ENCODE measurements at regions not wholly inside any gene's neighbourhood (a gene's known extent, or its start where the extent isn't known, plus 50 kb on each side); places are given as distances from the start of the nearest gene placed in this dataset.

DNA sequence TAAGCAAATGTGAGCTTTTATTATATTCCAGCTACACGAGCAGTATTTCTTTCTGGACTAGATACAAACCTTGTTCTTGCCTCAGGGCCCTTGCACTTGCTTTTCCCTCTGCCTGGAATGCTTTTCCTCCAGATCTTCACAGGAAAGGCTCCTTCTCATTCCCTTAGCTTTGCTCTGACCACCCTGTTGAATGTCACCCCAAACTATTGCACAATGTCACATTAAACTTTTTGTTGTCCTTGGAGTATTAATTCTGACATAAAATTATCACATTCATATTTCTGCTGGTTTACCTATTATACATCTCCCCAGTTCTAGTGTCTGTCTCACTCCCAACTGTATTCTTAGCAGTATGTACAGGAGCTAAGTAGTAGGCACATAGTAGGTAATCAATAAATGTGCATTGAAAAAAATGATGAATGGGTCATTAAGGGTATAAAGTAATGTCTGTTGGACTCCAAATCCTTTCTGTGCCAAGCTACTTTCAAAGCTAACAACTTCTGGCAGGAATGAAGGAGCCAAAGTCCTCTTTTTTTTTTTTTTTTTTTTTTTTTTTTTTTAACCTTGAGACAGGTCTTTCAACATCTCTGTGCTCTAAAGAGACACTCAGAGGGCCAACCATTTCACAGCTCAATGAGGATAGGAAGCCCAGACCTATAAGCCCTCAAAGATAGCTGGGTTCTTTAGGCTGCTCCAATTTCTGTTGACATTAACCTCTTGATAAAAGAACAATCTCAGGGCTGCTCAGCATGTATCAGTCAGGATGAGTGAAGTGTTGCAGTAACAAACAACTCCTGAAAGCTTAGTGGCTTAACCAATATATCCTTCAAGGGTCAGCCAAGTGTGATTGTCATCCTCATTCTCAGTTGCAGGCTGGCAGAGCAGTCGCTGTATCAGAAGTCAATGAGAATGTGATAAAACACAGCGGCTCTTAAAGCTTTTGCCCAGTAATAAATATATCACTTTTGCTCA lies 424.4 kb upstream of the TBX3 start:
- ATAC-seq (replicated peaks in 1 of 4) (no peak), DNase-seq (no peak)
- H3K9me3 Mint-ChIP-seq: peaks cover 0 to 11% (median 4%) of the 10 kb centered on the region in 3 donors
- no peaks in the 10 kb centered on the region for H3K9me3 ChIP-seq
- H3K4me3 ChIP-seq (ENCODE audit: control insufficient read depth in 1 of 2, extremely low read depth in 1 of 2, low read length in 1 of 2): no peak overlapping the region
- H3K27me3 Mint-ChIP-seq: no peaks in the 10 kb centered on the region
- H3K4me1 ChIP-seq (ENCODE audit: control insufficient read depth in 1 of 2, extremely low read depth in 1 of 2, insufficient read depth in 2 of 2, low read length in 2 of 2): no peaks in the 10 kb centered on the region
- H3K36me3 ChIP-seq (ENCODE audit: control insufficient read depth in 2 of 2, extremely low read depth in 1 of 2, insufficient read depth in 1 of 2, low read length in 1 of 2): no peaks in the 10 kb centered on the region
- 44% methylated on average over 1 of the region's 3 CpGs for WGBS (ENCODE audit: insufficient coverage)
- no peaks in the 10 kb centered on the region for H3K4me1 Mint-ChIP-seq
- POLR2A ChIA-PET: no interaction called here
- no peak overlapping the region for H3K27ac ChIP-seq (ENCODE audit: low read length)
- H3K27me3 ChIP-seq (replicated peaks in 1 of 2; ENCODE audit: control insufficient read depth in 2 of 2, extremely low read depth in 1 of 2, insufficient read depth in 2 of 2, low read length in 1 of 2): no peaks in the 10 kb centered on the region
- CTCF ChIA-PET: interaction anchor here in 1 of 2 donors (0.6 kb wide), 1 partner anchor 576 kb away, joined by 6 read pairs; no protein-coding TSS in a partner anchor
- no peak overlapping the region for H3K27ac Mint-ChIP-seq
- no peaks in the 10 kb centered on the region for H3K36me3 Mint-ChIP-seq
- no peak overlapping the region for H3K4me3 Mint-ChIP-seq

DNA sequence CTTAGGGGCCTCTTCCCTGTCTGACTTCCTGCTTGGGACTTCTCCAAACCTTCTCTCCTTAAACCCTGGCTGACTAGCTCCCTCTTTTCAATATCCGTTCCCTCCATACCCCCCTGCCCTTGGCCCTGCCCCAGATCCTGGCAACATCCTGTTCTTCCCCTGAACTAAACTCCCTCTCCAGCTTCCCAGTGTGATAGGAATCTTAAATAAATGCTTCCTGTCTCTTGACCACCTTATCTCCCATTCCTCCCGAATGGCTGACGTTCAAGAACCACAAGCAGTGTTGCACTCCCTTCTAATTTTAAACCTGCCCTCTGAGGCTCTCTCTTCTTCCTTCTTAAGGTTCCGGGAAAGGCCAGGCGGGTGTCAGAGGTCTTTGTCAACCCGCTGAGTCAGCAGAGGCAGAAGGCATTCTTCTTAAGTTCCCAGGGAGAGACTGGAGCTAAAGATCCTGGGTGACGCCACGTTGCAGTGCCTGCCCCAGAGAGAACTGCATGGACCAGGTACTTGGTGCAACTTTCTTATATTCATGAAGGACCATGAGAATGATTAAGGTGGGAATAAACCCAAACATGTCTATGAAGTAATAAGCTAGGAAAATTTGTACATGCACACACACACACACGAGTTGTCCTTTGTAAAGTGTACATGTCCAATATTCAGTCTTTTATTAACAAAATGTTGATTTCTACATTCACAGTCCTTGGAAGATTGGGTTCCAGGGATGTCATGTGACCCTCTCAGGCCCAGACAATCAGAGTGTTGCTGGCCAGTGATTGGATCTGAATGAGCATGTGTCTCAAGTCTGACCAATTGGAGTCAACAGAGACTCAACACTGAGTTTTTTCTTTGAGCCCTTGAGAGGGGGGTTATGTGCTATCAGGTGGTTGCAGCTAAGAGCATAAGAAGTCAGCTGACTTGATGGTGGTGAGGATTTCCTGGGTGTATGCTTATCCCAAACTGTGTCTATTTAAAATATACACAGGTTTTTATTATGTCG lies 420.2 kb upstream of the TBX3 start:
- no peaks in the 10 kb centered on the region for H3K27me3 ChIP-seq (replicated peaks in 1 of 2; ENCODE audit: control insufficient read depth in 2 of 2, extremely low read depth in 1 of 2, insufficient read depth in 2 of 2, low read length in 1 of 2)
- no peaks in the 10 kb centered on the region for H3K4me1 Mint-ChIP-seq
- peaks cover 5 to 21% (median 7%) of the 10 kb centered on the region in 3 donors for H3K9me3 Mint-ChIP-seq
- no peaks in the 10 kb centered on the region for H3K4me1 ChIP-seq (ENCODE audit: control insufficient read depth in 1 of 2, extremely low read depth in 1 of 2, insufficient read depth in 2 of 2, low read length in 2 of 2)
- 21% methylated on average over 8 of the region's 10 CpGs for WGBS (ENCODE audit: insufficient coverage)
- ChIA-PET CTCF (no interaction called here), POLR2A (no interaction called here)
- H3K4me3 ChIP-seq (ENCODE audit: control insufficient read depth in 1 of 2, extremely low read depth in 1 of 2, low read length in 1 of 2): no peak overlapping the region
- H3K4me3 Mint-ChIP-seq: no peak overlapping the region
- no peaks in the 10 kb centered on the region for H3K27me3 Mint-ChIP-seq
- no peak for ATAC-seq (replicated peaks in 1 of 4)
- H3K36me3 ChIP-seq (ENCODE audit: control insufficient read depth in 2 of 2, extremely low read depth in 1 of 2, insufficient read depth in 1 of 2, low read length in 1 of 2): no peaks in the 10 kb centered on the region
- H3K27ac Mint-ChIP-seq: no peak overlapping the region
- DNase-seq: no peak
- no peaks in the 10 kb centered on the region for H3K9me3 ChIP-seq
- no peaks in the 10 kb centered on the region for H3K36me3 Mint-ChIP-seq
- H3K27ac ChIP-seq (ENCODE audit: low read length): no peak overlapping the region

DNA sequence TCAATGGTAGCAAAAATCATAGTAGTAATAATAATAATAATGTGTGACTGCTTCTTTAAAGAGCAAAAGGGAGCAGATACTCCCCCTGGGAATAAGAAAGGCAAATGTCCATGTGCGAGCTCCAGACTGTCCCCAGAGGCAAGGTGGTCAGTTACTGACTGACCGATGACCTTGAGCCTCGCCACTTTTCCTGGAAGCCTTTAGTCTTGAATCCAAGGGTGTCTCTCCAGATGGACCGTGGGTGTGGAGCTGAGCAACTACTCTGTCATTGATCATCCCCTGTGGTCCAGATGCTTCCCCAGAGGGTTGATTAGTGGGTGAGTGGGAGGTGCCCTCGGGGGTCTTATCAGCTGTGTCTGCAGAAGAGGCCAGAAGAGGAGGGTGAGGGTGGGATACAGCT lies 418.5 kb upstream of the TBX3 start:
- no peaks in the 10 kb centered on the region for H3K36me3 ChIP-seq (ENCODE audit: control insufficient read depth in 2 of 2, extremely low read depth in 1 of 2, insufficient read depth in 1 of 2, low read length in 1 of 2)
- ChIA-PET CTCF (no interaction called here), POLR2A (no interaction called here)
- H3K4me3 ChIP-seq (ENCODE audit: control insufficient read depth in 1 of 2, extremely low read depth in 1 of 2, low read length in 1 of 2): no peak overlapping the region
- ATAC-seq (replicated peaks in 1 of 4): no peak
- no peaks in the 10 kb centered on the region for H3K9me3 ChIP-seq
- Mint-ChIP-seq H3K4me1 (no peaks in the 10 kb centered on the region), H3K36me3 (no peaks in the 10 kb centered on the region), H3K4me3 (no peak overlapping the region), H3K27me3 (peaks cover 0 to 4% of the 10 kb centered on the region in 2 donors), H3K27ac (no peak overlapping the region), H3K9me3 (peaks cover 11 to 28% (median 13%) of the 10 kb centered on the region in 3 donors)
- DNase-seq: no peak
- H3K4me1 ChIP-seq (ENCODE audit: control insufficient read depth in 1 of 2, extremely low read depth in 1 of 2, insufficient read depth in 2 of 2, low read length in 2 of 2): no peaks in the 10 kb centered on the region
- no peak overlapping the region for H3K27ac ChIP-seq (ENCODE audit: low read length)
- H3K27me3 ChIP-seq (replicated peaks in 1 of 2; ENCODE audit: control insufficient read depth in 2 of 2, extremely low read depth in 1 of 2, insufficient read depth in 2 of 2, low read length in 1 of 2): no peaks in the 10 kb centered on the region
- WGBS (ENCODE audit: insufficient coverage): 60% methylated on average over 4 of the region's 5 CpGs

DNA sequence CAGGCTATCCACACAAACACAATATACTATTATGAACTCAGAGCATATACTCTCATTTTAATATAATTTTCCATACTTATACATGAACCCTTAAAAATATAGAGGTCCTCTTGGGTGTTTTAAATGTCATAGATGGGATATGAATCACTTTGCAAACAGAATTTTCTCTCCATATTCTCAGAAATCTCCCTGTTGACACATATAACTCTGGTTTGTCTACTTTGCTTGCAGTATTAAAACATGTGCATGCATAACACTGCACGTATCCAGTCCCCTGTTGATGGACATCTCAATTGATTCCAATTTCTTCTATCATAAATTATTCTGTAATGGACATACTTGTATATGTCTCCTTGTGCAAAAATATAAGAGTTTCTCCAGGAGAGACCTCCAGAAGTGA lies 417.5 kb upstream of the TBX3 start:
- H3K4me1 ChIP-seq (ENCODE audit: control insufficient read depth in 1 of 2, extremely low read depth in 1 of 2, insufficient read depth in 2 of 2, low read length in 2 of 2): no peaks in the 10 kb centered on the region
- Mint-ChIP-seq H3K27me3 (peaks cover 0 to 4% of the 10 kb centered on the region in 2 donors), H3K4me3 (no peak overlapping the region), H3K4me1 (no peaks in the 10 kb centered on the region), H3K36me3 (no peaks in the 10 kb centered on the region), H3K27ac (no peak overlapping the region), H3K9me3 (peaks cover 13 to 30% (median 15%) of the 10 kb centered on the region in 3 donors)
- no peaks in the 10 kb centered on the region for H3K9me3 ChIP-seq
- H3K36me3 ChIP-seq (ENCODE audit: control insufficient read depth in 2 of 2, extremely low read depth in 1 of 2, insufficient read depth in 1 of 2, low read length in 1 of 2): no peaks in the 10 kb centered on the region
- DNase-seq (no peak), ATAC-seq (replicated peaks in 1 of 4) (no peak)
- no CpG with 5 or more reads among the region's 1 CpG for WGBS (ENCODE audit: insufficient coverage)
- H3K27me3 ChIP-seq (replicated peaks in 1 of 2; ENCODE audit: control insufficient read depth in 2 of 2, extremely low read depth in 1 of 2, insufficient read depth in 2 of 2, low read length in 1 of 2): no peaks in the 10 kb centered on the region
- ChIA-PET CTCF (no interaction called here), POLR2A (no interaction called here)
- no peak overlapping the region for H3K4me3 ChIP-seq (ENCODE audit: control insufficient read depth in 1 of 2, extremely low read depth in 1 of 2, low read length in 1 of 2)
- no peak overlapping the region for H3K27ac ChIP-seq (ENCODE audit: low read length)

DNA sequence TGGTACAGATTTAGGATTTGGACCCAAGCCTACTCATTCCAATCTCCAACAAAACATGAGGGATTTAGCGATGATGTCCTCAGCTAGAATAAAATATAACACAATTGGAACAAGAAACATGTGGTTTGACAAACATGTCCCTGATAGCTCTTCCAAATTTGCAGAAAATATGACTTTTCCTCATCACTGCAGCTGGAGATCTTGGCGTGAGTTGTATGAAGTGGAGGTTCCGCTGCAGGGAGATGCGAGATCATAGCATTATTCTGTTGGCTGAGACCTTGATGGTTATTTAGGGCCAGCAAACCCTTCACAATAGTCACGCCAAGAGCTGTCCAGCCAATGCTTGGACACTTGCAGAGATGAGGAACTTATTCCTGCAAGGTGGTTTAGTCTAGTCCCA lies 413.4 kb upstream of the TBX3 start:
- Histone ChIP-seq H3K4me3 (ENCODE audit: control insufficient read depth in 1 of 2, extremely low read depth in 1 of 2, low read length in 1 of 2) (no peak overlapping the region), H3K4me1 (ENCODE audit: control insufficient read depth in 1 of 2, extremely low read depth in 1 of 2, insufficient read depth in 2 of 2, low read length in 2 of 2) (no peaks in the 10 kb centered on the region), H3K27me3 (replicated peaks in 1 of 2; ENCODE audit: control insufficient read depth in 2 of 2, extremely low read depth in 1 of 2, insufficient read depth in 2 of 2, low read length in 1 of 2) (no peaks in the 10 kb centered on the region), H3K9me3 (no peaks in the 10 kb centered on the region), H3K36me3 (ENCODE audit: control insufficient read depth in 2 of 2, extremely low read depth in 1 of 2, insufficient read depth in 1 of 2, low read length in 1 of 2) (no peaks in the 10 kb centered on the region), H3K27ac (ENCODE audit: low read length) (no peak overlapping the region)
- no peak overlapping the region for H3K4me3 Mint-ChIP-seq
- H3K9me3 Mint-ChIP-seq: peaks cover 19 to 32% (median 19%) of the 10 kb centered on the region in 3 donors
- WGBS (ENCODE audit: insufficient coverage): 80% methylated on average over 1 of the region's 5 CpGs
- H3K4me1 Mint-ChIP-seq: no peaks in the 10 kb centered on the region
- H3K36me3 Mint-ChIP-seq: no peaks in the 10 kb centered on the region
- no peak overlapping the region for H3K27ac Mint-ChIP-seq
- POLR2A ChIA-PET: no interaction called here
- no peak for DNase-seq
- CTCF ChIA-PET: no interaction called here
- ATAC-seq (replicated peaks in 1 of 4): no peak
- peaks cover 0 to 4% of the 10 kb centered on the region in 2 donors for H3K27me3 Mint-ChIP-seq

DNA sequence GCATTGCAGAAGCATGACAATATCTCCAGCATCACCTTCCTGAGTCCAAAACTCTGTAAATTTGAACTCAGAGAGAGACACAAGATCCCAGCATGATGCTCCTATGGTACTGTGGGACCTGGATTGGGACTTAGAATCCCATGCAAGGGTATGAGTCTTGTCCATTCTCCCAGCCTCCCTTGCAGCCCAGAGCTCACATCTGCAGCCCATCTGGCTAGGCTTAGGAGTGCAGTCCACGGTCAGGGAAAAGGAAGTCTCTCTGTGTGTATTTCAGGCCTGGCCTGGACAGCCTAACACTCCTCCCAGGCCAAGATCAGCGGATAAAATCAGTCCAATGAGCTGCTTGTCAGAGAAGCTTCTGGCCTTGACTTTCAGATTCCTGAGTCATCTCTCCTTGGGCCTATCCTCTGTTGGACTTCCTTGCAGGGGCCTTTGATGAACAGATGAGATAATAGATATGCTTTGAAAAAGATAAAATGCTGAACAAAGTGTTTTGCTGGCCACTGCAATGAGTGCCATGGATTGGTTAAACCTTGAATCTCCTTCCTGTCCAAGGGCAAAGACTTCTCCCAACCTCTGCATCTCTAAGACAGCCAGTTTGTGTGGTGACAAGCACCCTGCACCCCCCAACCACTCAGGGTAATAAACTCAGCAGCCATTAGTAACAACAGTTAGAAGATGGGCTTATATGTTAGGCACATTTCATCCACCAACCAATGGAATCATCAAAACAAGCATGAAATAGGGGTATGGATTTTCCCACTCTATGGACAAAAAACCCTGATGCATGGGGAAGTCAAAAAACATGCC lies 412.8 kb upstream of the TBX3 start:
- Histone ChIP-seq H3K27ac (ENCODE audit: low read length) (no peak overlapping the region), H3K36me3 (ENCODE audit: control insufficient read depth in 2 of 2, extremely low read depth in 1 of 2, insufficient read depth in 1 of 2, low read length in 1 of 2) (no peaks in the 10 kb centered on the region), H3K4me3 (ENCODE audit: control insufficient read depth in 1 of 2, extremely low read depth in 1 of 2, low read length in 1 of 2) (no peak overlapping the region), H3K9me3 (no peaks in the 10 kb centered on the region), H3K27me3 (replicated peaks in 1 of 2; ENCODE audit: control insufficient read depth in 2 of 2, extremely low read depth in 1 of 2, insufficient read depth in 2 of 2, low read length in 1 of 2) (no peaks in the 10 kb centered on the region), H3K4me1 (ENCODE audit: control insufficient read depth in 1 of 2, extremely low read depth in 1 of 2, insufficient read depth in 2 of 2, low read length in 2 of 2) (no peaks in the 10 kb centered on the region)
- Mint-ChIP-seq H3K36me3 (no peaks in the 10 kb centered on the region), H3K4me1 (no peaks in the 10 kb centered on the region), H3K27me3 (peaks cover 0 to 4% of the 10 kb centered on the region in 2 donors), H3K27ac (no peak overlapping the region), H3K9me3 (peaks cover 18 to 28% (median 24%) of the 10 kb centered on the region in 3 donors), H3K4me3 (no peak overlapping the region)
- CTCF ChIA-PET: no interaction called here
- POLR2A ChIA-PET: no interaction called here
- WGBS (ENCODE audit: insufficient coverage): no CpG with 5 or more reads among the region's 2 CpGs
- ATAC-seq (replicated peaks in 1 of 4) (no peak), DNase-seq (no peak)
